ENCODE measurements at regions not wholly inside any gene's neighbourhood (a gene's known extent, or its start where the extent isn't known, plus 50 kb on each side); places are given as distances from the start of the nearest gene placed in this dataset.

DNA sequence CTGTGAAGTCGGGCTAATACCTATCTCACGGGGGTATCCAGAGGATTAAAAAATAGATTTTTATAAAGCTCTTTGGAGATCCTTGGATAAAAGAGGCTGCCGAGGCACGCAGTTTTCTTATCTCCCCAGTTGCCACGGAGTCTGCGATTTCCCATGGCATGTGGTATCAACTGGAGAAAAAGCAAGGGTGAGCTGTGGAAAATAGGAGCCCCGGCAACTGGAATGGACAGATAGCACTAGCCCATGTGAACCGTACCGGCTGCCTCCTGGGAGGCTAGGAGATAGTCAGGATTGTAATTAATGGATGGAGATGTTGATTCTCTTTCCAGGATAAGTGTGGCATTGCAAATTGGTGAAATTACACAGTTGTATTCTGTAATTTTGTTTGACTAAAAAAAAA lies 407.6 kb upstream of the KCNH7 start:
- Mint-ChIP-seq H3K4me3 (no peak overlapping the region), H3K27me3 (ENCODE audit: low read depth in 3 of 3) (no peaks in the 10 kb centered on the region), H3K36me3 (no peaks in the 10 kb centered on the region), H3K4me1 (no peaks in the 10 kb centered on the region), H3K9me3 (peaks cover under 1 to 6% (median 3%) of the 10 kb centered on the region in 7 donors), H3K27ac (no peak overlapping the region)
- DNase-seq, result no peak
- peaks cover 5 to 6% of the 10 kb centered on the region in 2 donors for H3K9me3 ChIP-seq (replicated peaks in 1 of 2; ENCODE audit: control insufficient read depth in 1 of 2, insufficient read depth in 1 of 2, low read length in 2 of 2)
- H3K4me2 ChIP-seq (replicated peaks; ENCODE audit: extremely low read depth, low read length, poor library complexity, severe bottlenecking), result no peak overlapping the region
- no peak overlapping the region for H3K27ac ChIP-seq (ENCODE audit: low read depth in 1 of 2, low read length in 2 of 2)
- H3K9ac ChIP-seq (ENCODE audit: insufficient read depth, low read length, poor library complexity, severe bottlenecking), result no peak overlapping the region
- intact Hi-C loops (cut with micrococcal nuclease), result no loop called here
- 84% methylated on average over 7 of the region's 9 CpGs for WGBS (ENCODE audit: insufficient coverage)
- H3K4me1 ChIP-seq (ENCODE audit: control insufficient read depth in 1 of 2, insufficient read depth in 2 of 2, low read length in 2 of 2), result no peaks in the 10 kb centered on the region
- H3K27me3 ChIP-seq (ENCODE audit: control insufficient read depth in 2 of 2, insufficient read depth in 2 of 2, low read length in 2 of 2), result no peaks in the 10 kb centered on the region
- no peak overlapping the region for H3K4me3 ChIP-seq (replicated peaks in 1 of 3; ENCODE audit: low read depth in 2 of 3, low read length in 3 of 3)
- no peak overlapping the region for H2AFZ ChIP-seq (ENCODE audit: insufficient read depth, low read depth, low read length, poor library complexity, severe bottlenecking)
- H3K79me2 ChIP-seq (ENCODE audit: insufficient read depth, low read length), result no peaks in the 10 kb centered on the region
- TF ChIP-seq, protein P1, sequence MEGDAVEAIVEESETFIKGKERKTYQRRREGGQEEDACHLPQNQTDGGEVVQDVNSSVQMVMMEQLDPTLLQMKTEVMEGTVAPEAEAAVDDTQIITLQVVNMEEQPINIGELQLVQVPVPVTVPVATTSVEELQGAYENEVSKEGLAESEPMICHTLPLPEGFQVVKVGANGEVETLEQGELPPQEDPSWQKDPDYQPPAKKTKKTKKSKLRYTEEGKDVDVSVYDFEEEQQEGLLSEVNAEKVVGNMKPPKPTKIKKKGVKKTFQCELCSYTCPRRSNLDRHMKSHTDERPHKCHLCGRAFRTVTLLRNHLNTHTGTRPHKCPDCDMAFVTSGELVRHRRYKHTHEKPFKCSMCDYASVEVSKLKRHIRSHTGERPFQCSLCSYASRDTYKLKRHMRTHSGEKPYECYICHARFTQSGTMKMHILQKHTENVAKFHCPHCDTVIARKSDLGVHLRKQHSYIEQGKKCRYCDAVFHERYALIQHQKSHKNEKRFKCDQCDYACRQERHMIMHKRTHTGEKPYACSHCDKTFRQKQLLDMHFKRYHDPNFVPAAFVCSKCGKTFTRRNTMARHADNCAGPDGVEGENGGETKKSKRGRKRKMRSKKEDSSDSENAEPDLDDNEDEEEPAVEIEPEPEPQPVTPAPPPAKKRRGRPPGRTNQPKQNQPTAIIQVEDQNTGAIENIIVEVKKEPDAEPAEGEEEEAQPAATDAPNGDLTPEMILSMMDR (IDR thresholded peaks at IDR 0.05), result no peak
- no peaks in the 10 kb centered on the region for H3K36me3 ChIP-seq (replicated peaks in 1 of 2; ENCODE audit: control insufficient read depth in 1 of 2, insufficient read depth in 2 of 2, low read length in 2 of 2)
- H4K20me1 ChIP-seq (ENCODE audit: insufficient read depth, low read length), result no peaks in the 10 kb centered on the region

DNA sequence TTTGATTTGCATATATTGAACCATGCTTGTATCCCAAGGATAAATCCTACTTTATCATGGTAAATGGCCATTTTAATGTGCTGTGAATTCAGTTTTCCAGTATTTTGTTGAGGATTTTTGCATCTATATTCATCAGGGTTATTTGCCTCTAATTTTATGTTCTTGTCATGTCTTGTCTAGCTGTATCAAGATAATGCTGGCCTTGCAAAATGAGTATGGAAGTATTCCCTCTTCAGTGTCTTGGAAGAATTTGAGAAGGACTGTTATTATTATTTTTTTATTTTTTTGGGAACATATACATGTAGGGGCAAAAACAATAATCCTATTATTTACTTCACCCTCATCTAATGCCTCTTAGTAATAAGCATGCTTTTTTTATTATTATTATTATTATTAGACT lies 398.0 kb upstream of the KCNH7 start:
- no peaks in the 10 kb centered on the region for H4K20me1 ChIP-seq (ENCODE audit: insufficient read depth, low read length)
- Mint-ChIP-seq H3K4me3 (no peak overlapping the region), H3K9me3 (peaks cover 3 to 12% (median 10%) of the 10 kb centered on the region in 7 donors), H3K27ac (no peak overlapping the region), H3K27me3 (ENCODE audit: low read depth in 3 of 3) (peaks cover 0 to 1% (median 0%) of the 10 kb centered on the region in 3 donors), H3K4me1 (no peaks in the 10 kb centered on the region), H3K36me3 (no peaks in the 10 kb centered on the region)
- H3K4me3 ChIP-seq (replicated peaks in 1 of 3; ENCODE audit: low read depth in 2 of 3, low read length in 3 of 3), result no peak overlapping the region
- H3K9ac ChIP-seq (ENCODE audit: insufficient read depth, low read length, poor library complexity, severe bottlenecking), result no peak overlapping the region
- H3K36me3 ChIP-seq (replicated peaks in 1 of 2; ENCODE audit: control insufficient read depth in 1 of 2, insufficient read depth in 2 of 2, low read length in 2 of 2), result no peaks in the 10 kb centered on the region
- intact Hi-C loops (cut with micrococcal nuclease), result no loop called here
- no peak for DNase-seq
- TF ChIP-seq, protein P1 (IDR thresholded peaks at IDR 0.05), result no peak
- H3K27ac ChIP-seq (ENCODE audit: low read depth in 1 of 2, low read length in 2 of 2), result no peak overlapping the region
- no peaks in the 10 kb centered on the region for H3K79me2 ChIP-seq (ENCODE audit: insufficient read depth, low read length)
- H2AFZ ChIP-seq (ENCODE audit: insufficient read depth, low read depth, low read length, poor library complexity, severe bottlenecking), result no peak overlapping the region
- no peaks in the 10 kb centered on the region for H3K4me1 ChIP-seq (ENCODE audit: control insufficient read depth in 1 of 2, insufficient read depth in 2 of 2, low read length in 2 of 2)
- peaks cover 10 to 11% of the 10 kb centered on the region in 2 donors for H3K9me3 ChIP-seq (replicated peaks in 1 of 2; ENCODE audit: control insufficient read depth in 1 of 2, insufficient read depth in 1 of 2, low read length in 2 of 2)
- no peaks in the 10 kb centered on the region for H3K27me3 ChIP-seq (ENCODE audit: control insufficient read depth in 2 of 2, insufficient read depth in 2 of 2, low read length in 2 of 2)
- no peak overlapping the region for H3K4me2 ChIP-seq (replicated peaks; ENCODE audit: extremely low read depth, low read length, poor library complexity, severe bottlenecking)

All from CD14-positive monocyte (primary cell).